Lower lobe of right lung (tissue), 2 donors: ENCODE measurements at regions not wholly inside any gene's neighbourhood (a gene's known extent, or its start where the extent isn't known, plus 50 kb on each side); places are given as distances from the start of the nearest gene placed in this dataset.

Experiments used
- ATAC-seq, 2 donors: fragments of 200-7000 bp; cut with Tn5 transposase; one replicate each; pipeline ENCODE4 v1.9.1; 2020 to 2022; ENCODE audit warnings: mild to moderate bottlenecking in 2 of 2, moderate library complexity in 2 of 2
- DNase-seq: peaks from one replicate; pipeline ENCODE4 v3.0.0-alpha.2; 2020
- H3K27ac ChIP-seq: fragments of 200-600 bp; one replicate; pipeline ENCODE4 v1.8.0; 2022
- H3K27me3 ChIP-seq: fragments of 200-600 bp; one replicate; pipeline ENCODE4 v1.8.0; 2022; ENCODE audit warnings: low read depth
- H3K36me3 ChIP-seq: fragments of 200-600 bp; one replicate; pipeline ENCODE4 v1.8.0; 2022; ENCODE audit warnings: mild to moderate bottlenecking
- H3K4me1 ChIP-seq: fragments of 200-600 bp; one replicate; pipeline ENCODE4 v1.8.0; 2022
- H3K4me3 ChIP-seq: fragments of 200-600 bp; one replicate; pipeline ENCODE4 v1.8.0; 2022; ENCODE audit warnings: mild to moderate bottlenecking
- H3K9me3 ChIP-seq: fragments of 200-600 bp; one replicate; pipeline ENCODE4 v1.8.0; 2022
- intact Hi-C: fragments of 100-400 bp; cut with DNase I; formaldehyde crosslinking; loops from one replicate; pipeline ENCODE4 v1.11.0; 2022
- TF ChIP-seq, protein P1 (sequence below): fragments of 200-600 bp; IDR thresholded peaks from one replicate; pipeline ENCODE4 v1.8.0; 2022; ENCODE audit warnings: antibody characterized with exemption, mild to moderate bottlenecking
- donor health status: DM: no; HTN: yes; CAD: no; lungs with severe emphysema.

DNA sequence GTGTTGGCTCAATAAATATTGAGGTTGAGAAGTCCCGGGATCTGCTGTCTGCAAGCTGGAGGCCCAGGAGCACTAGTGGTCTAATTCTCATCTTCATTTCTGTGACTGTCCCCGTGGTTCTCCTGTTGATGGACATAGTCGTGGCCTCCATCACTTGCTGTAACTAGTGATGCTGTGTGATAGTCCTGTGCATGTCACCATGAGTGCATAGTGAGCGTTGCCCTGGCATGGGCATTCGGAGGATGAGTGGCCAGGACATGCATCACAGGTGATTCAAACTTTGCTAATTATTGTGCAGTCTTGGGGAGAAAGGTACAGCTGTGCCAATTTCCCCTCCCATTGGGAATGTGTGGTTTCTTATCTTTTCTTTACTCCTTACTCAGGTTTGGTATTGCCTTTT lies 902.2 kb downstream of the BRD1 start:
- Histone ChIP-seq H3K4me1 (no peaks in the 10 kb centered on the region), H3K4me3 (no peak overlapping the region), H3K27ac (no peak overlapping the region), H3K9me3 (no peaks in the 10 kb centered on the region), H3K36me3 (no peaks in the 10 kb centered on the region), H3K27me3 (peaks cover 10% of the 10 kb centered on the region)
- DNase-seq (no peak), ATAC-seq (no peak)
- intact Hi-C loops = no loop called here
- TF ChIP-seq, protein P1, sequence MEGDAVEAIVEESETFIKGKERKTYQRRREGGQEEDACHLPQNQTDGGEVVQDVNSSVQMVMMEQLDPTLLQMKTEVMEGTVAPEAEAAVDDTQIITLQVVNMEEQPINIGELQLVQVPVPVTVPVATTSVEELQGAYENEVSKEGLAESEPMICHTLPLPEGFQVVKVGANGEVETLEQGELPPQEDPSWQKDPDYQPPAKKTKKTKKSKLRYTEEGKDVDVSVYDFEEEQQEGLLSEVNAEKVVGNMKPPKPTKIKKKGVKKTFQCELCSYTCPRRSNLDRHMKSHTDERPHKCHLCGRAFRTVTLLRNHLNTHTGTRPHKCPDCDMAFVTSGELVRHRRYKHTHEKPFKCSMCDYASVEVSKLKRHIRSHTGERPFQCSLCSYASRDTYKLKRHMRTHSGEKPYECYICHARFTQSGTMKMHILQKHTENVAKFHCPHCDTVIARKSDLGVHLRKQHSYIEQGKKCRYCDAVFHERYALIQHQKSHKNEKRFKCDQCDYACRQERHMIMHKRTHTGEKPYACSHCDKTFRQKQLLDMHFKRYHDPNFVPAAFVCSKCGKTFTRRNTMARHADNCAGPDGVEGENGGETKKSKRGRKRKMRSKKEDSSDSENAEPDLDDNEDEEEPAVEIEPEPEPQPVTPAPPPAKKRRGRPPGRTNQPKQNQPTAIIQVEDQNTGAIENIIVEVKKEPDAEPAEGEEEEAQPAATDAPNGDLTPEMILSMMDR = no peak

DNA sequence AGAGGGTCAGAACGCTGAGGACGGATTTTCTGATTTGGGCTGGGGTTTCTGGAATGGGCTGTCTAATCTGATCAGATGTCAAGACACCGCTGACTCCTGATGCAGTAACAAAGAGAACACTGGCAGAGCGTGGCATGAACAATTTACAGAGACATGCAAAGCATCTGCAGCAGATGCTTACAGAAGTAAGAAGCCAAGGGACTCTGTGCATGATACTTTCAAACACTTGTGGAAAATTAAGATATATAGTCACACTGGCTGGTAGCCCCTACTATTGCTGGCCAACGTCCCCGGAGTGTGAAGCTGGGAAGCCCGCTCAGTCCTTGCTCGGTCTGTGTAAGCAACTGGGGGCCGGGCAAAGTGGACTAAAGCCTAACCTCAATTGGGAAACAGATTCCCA lies 903.7 kb downstream of the BRD1 start:
- no peaks in the 10 kb centered on the region for H3K4me1 ChIP-seq
- H3K27ac ChIP-seq = no peak overlapping the region
- no peaks in the 10 kb centered on the region for H3K9me3 ChIP-seq
- DNase-seq = no peak
- intact Hi-C loops = no loop called here
- TF ChIP-seq, protein P1 = no peak
- no peaks in the 10 kb centered on the region for H3K36me3 ChIP-seq
- no peak for ATAC-seq
- no peak overlapping the region for H3K4me3 ChIP-seq
- peaks cover 13% of the 10 kb centered on the region for H3K27me3 ChIP-seq

DNA sequence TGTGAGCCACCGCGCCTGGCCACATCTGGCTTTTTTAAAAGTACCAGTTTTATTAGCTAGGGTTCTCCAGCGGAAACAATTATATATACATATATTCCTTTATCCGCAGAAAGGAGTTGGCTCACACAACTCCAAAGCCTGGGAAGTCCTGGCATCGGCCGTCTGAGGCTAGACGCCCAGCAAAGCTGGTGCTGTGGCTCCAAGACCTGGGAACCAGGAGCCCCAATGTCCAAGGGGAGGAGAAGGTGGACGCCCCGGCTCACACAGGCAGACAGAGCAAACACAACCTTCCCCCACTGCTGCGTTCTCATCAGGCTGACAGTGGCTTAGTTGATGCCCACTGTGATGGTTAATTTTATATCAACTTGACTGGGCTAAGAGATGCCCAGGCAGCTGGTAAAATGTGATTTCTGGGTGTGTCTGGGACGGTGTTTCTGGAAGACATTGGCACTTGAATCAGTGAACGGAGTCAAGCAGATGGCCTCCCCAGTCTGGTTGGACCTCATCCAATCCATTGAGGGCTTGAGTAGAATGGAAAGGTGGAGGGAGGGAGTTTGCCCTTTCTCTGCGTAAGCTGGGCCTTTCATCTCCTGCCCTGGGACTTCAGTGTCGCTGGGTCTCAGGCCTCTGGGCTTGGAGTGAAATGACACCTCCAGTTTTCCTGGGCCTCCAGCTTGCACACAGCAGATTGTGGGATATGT lies 904.4 kb downstream of the BRD1 start:
- H3K4me3 ChIP-seq = no peak overlapping the region
- TF ChIP-seq, protein P1 = no peak
- no peaks in the 10 kb centered on the region for H3K4me1 ChIP-seq
- H3K27me3 ChIP-seq = peaks cover 13% of the 10 kb centered on the region
- intact Hi-C loops = no loop called here
- H3K9me3 ChIP-seq = no peaks in the 10 kb centered on the region
- no peak for ATAC-seq
- DNase-seq = no peak
- no peak overlapping the region for H3K27ac ChIP-seq
- H3K36me3 ChIP-seq = no peaks in the 10 kb centered on the region

DNA sequence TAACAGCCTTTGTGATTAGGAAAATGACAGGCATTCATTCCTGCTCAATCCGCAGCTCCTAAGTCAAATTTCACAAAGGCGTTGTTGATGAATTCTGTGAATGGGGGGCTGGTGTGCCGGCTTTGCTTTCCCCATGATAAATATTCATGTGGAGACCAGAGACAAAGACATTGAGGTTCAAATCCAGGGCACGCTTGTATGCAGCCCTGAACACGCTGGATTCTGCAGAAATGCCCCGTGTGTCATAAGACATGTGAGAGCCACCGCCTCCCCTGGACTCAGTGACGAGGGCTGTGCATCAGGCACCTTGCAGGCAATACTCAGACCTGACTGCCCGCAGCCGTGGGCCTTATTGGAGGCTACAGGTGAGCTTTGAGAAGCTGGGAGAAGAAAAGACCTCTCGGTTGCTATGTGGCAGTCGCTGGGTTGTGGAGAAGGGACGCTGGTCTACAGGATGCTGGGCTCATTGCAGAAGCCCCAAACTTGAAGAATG lies 906.2 kb downstream of the BRD1 start:
- Histone ChIP-seq H3K4me1 (no peaks in the 10 kb centered on the region), H3K4me3 (no peak overlapping the region), H3K27me3 (peaks cover 20% of the 10 kb centered on the region), H3K27ac (no peak overlapping the region), H3K9me3 (no peaks in the 10 kb centered on the region), H3K36me3 (no peaks in the 10 kb centered on the region)
- DNase-seq (no peak), ATAC-seq (no peak)
- intact Hi-C loops = no loop called here
- TF ChIP-seq, protein P1 = no peak

DNA sequence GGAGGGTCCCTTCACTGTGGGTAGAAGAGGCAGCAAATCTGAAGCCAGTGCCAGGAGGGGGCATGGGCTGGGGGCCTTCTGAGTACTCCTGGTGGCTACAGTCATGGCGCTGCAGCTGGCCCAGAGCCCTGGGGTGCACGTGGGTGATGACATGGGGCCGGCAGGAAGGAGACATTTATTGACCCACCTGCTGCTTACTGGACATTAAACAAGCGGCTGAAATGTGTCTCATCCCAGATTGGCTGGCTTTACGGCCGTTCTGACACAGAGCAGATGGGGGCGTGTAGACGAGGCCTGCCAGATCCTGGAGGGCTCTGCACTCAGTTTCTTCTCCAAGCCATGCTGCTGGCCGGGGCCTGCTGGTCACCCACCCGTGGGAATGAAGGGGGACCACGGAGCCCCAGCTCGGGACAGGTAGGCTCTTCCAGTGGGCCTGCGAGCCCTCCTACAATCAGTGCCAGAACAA lies 906.9 kb downstream of the BRD1 start:
- TF ChIP-seq, protein P1 = no peak
- Histone ChIP-seq H3K27ac (no peak overlapping the region), H3K27me3 (peaks cover 23% of the 10 kb centered on the region), H3K4me3 (no peak overlapping the region), H3K36me3 (no peaks in the 10 kb centered on the region), H3K4me1 (no peaks in the 10 kb centered on the region), H3K9me3 (no peaks in the 10 kb centered on the region)
- intact Hi-C loops = no loop called here
- ATAC-seq = no peak
- DNase-seq = no peak
